ENCODE measurements at regions not wholly inside any gene's neighbourhood (a gene's known extent, or its start where the extent isn't known, plus 50 kb on each side); places are given as distances from the start of the nearest gene placed in this dataset.

DNA sequence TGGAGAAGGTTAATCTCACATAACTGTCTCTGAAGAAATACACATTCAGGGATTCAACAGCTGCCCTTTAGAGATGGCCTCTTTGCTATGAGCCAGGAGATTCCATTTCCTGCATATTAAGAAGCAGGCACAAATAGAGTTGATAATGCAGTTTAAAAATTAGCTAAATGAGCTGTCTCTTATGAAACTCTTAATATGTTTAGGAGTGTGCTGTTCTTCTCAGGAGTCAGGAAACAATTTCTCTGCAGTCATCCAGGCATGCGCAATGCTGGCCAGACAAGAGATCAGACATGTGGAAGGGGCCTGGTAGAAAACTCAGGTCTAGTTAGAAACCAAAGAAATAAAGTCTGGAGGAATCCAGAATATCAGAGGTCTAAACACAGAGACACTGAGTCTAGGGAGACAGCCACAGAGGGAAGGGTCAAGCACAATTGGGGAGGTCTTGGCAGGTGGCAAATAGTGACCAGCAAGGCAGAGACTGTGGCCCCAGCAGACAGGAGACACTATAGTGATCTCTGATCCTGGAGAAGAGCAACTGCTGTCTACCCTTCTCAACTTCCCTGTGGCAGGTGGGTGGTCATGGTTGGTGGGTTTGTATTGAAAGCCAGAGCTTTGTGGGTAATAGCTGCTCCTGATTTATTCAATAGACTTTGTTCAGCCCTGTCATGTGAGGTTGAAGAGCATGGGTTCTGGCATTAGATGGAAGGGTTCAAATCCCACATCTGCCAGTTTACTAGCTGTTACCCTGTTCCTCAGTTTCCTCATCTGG is 185.8 kb upstream of the RMST start:
- no peak for DNase-seq

GRCh38 chr12:97283297-97283696 is 179.3 kb upstream of the RMST start:
- DNase-seq: no peak

DNA sequence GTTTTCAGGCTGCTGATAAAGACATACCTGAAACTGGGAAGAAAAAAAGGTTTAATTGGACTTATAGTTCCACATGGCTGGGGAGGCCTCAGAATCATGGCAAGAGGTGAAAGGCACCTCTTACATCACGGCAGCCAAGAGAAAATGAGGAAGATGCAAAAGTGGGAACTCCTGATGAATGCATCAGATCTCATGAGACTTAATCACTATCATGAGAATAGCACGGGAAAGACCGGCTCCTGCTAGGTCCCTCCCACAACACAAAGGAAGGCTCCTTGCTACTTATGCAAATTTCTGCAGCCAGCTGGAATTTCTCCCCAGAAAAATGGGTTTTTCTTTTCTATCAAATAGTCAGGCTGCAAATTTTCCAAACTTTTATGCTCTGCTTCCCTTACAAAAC is 174.1 kb upstream of the RMST start:
- no peak for DNase-seq

GRCh38 chr12:97292588-97292987 is 170.0 kb upstream of the RMST start:
- no peak for DNase-seq

DNA sequence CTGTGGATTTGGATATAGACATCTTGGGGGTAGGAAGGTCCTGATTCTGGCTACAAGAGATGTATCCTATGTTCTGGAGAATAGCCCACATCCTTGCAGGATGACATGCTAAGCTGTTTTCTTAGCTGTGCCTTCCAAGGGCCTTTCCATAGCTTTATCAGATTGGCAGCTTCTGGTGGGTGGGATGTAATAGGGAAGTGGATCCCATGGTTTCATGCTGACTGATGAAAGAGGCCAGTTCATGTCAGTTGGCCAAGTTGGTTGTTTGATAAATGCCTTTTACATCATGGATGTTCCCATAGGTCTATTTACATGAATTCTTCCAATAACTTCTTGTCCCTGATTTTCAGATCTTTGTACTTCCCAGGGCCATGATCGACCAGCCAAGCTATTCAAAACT is 169.1 kb upstream of the RMST start:
- DNase-seq: no peak

- no peak for DNase-seq
Observed at GRCh38 chr12:97299847-97300246, 162.8 kb upstream of the RMST start.

DNA sequence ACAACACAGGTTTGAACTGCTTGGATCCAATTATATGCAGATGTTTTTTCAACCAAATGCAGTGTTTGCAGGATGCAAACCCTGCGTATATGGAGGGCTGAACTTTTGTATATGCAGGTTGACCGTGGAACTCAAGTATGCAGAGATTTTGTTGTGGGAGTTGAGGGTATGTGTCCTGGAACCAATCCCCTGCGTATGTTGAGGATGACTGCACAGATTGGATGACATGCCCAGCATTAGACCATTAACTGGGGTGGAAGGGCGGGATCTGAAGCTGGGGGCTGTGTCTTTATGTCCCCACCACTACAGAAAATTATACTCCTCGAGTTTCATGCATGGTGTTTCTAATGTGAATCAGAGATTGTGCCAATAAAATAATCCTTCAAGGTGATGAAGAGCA is 162.2 kb upstream of the RMST start:
- no peak for DNase-seq

- DNase-seq: no peak
Observed at GRCh38 chr12:97300891-97301290, 161.7 kb upstream of the RMST start.

DNA sequence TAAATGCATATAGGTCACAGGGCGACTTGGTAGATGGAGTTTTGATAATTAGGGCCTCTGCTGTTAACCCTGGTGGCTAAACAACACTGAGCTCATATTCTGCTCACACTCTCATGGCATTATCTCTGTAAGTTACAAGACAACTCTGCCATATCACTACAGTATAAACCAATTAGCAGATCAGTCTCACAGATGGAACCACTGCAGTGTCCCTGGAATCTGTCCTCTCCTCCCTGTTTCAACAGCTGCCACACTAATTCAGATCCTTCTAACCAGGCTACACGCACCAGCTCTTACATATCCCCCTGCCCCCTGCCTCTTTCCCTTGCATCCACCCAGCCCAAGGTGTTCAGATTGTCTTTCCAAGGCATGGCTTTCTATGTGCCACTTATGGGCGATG is 161.0 kb upstream of the RMST start:
- no peak for DNase-seq

- DNase-seq: no peak
Observed at GRCh38 chr12:97305651-97306050, 157.0 kb upstream of the RMST start.

DNA sequence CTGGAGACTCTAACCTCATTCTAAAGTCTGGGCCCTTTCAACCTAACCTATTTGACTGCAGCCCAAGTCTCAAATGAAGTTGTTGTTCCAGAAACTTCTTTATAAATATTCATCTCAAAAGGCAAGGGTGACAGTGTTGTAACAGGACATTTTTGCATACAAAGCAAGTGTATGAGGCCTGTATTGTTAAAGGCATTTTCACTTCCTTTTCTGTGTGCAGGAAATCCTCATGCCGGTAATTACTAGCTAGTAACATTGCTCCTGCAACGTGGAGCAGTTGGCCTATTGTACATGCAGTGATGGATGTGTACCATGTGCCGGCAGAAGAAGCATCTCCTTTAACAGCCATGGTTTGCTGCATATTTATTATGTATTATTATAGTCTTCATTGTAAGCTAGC is 156.5 kb upstream of the RMST start:
- DNase-seq: no peak

DNA sequence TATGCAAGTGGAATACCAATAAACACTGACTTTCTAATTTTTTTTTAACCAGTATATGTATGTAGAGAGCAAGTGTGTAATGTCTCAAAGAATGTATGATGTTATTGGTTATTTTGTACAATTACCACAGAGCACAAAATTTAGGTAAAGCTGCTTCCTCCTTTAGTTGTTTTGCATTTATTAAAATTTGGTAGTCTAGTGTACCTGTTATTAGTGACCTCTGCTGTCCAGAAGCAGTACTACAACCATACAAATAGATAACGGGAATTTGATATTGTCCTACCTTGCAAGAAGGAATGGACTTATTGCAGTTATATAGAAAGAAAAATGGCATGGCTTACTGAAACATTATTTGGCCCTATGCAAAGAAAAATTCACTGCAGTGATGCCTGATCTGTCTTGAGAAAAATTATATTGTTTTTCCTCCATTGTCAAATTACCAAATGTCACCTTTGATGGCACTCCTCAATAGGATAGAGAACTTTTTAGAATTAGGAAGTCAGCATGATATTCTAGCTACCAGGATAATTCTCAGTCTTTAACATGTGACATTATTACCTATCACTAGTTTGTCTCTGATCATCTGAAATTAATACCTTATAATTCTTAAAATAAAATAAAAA is 153.9 kb upstream of the RMST start:
- no peak for DNase-seq

DNA sequence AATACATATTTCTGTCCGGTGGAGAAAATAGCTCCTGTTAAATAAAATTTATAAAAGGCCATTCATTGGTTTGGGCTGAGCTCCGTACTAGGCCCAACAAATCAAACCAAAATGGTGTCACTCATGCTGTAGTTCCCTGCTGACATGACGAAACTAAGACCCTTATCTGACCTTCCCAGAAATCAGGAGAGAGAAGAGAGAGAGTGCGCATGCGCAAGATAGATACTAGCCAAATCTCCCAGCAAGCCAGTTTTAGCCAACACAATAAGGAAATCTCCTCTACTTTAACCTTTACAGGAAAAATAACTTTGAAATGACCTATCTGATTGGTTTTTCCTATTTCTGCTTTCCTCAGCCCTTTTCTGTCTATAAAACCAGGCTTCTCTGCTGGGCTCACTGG is 152.7 kb upstream of the RMST start:
- DNase-seq: no peak

- no peak for DNase-seq
Observed at GRCh38 chr12:97312570-97313135, 150.0 kb upstream of the RMST start.

- no peak for DNase-seq
Observed at GRCh38 chr12:97313471-97314190, 149.0 kb upstream of the RMST start.

- DNase-seq: no peak
Observed at GRCh38 chr12:97316321-97316720, 146.3 kb upstream of the RMST start.

- no peak for DNase-seq
Observed at GRCh38 chr12:97321621-97322020, 141.0 kb upstream of the RMST start.

- no peak for DNase-seq
Observed at GRCh38 chr12:97322388-97322787, 140.2 kb upstream of the RMST start.

GRCh38 chr12:97323154-97323553 is 139.4 kb upstream of the RMST start:
- DNase-seq: no peak

DNA sequence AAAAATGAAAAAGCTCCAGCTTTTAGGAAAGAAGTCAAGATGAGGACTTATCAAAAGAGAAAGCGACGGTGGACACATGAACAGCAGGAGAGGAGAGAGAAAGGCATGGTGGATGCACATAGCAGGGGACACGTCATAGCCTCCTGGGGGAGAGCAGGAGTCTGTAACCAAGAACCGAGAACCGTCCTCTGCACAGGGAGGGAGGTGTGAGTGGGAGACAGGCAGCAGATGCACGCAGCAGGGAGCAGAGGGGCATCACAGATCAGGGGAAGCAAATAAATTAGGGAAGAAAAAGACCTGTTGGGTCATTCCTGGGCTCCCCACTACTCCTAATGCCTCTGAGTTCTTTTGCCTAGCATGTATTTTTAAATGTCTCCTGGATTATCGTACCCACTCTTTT is 138.1 kb upstream of the RMST start:
- DNase-seq: no peak

DNA sequence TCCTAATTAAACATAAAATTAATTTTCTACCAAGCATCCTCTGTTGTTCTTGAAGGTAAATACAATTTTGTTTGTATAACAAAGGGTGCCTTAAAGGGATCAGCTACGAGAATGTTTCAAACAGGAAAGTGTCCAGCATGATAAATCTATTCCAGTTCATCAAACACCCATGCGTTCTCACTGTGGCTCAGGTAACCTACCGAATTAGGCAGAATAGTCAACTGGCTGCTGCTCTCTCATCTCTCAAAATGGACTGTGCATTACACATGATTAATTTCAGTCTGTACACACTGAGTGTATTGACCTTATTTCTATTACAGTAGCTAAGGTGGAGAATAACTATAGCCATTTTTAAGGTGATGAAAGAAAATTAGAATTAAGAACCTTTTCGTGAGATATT is 127.5 kb upstream of the RMST start:
- no peak for DNase-seq

DNA sequence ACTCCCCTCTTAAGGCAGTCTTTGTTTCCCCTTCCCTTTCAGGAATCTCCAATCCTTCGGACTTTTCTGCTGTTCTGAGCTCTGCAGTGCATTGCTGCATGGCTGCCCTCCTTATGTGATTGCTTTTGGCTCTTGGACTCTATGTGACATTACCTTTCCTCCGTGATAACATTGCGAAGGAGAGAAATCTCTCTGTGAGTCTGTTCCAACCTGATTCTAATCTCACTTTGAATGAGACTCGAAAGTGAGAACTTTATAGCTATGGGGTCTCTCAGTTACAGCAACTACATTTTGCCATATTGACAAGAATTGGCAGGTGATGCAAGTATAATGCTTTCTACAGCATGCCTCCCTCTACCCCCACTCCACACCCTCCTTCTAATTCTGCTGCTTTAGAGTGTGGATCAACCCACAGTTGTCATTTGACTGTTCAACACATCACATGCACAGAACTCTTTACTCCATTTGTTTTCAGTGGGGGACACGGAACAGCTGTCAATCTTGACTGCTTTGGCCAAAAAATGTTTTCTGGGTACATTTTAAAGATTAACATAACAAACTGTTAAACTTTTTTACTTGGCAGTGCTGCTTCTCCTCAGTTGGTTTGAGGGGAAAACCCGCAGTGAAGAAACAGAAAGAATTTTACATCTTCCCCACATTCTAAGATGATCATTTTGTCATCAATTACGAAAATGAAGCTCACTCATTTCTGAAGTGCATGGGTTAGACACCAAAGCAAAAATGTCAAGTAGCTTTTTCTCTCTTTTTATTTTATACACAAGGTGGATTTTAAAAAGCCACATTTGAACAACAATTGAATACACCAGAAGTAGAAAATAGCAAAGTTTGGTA is 125.5 kb upstream of the RMST start:
- DNase-seq: no peak

DNA sequence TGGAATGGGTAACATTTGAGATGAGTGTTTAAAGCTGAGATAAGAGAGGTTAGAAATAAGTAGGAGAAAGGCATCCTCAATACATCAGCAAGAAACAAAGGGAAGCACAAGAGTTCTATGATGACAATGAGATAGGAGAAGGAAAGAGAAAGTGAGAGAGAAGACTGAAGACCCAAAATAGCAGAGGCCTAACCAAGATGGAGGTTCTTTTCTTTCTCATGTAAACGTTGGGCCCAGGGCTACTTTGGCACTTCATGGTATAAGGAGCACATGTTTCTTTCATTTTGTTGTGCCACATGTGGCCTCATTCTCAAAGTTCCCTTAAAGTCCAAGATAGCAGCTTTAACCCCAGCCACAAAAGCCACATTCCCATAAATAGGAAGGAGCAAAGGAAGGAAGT is 120.5 kb upstream of the RMST start:
- no peak for DNase-seq
